Trophoblast cell (in vitro differentiated cells and primary cell): ENCODE measurements at regions not wholly inside any gene's neighbourhood (a gene's known extent, or its start where the extent isn't known, plus 50 kb on each side); places are given as distances from the start of the nearest gene placed in this dataset.

ENCODE experiments used
- DNase-seq, 2 donors: peaks; one replicate each; pipeline ENCODE4 v3.0.0-alpha.2; 2016
- H2AFZ ChIP-seq: 2 replicates; pipeline ENCODE4 v1.6.1; 2013; ENCODE audit warnings: low read length, moderate library complexity, mild to moderate bottlenecking; ENCODE audit not compliant: insufficient read depth, poor library complexity
- H2AK5ac ChIP-seq: 2 replicates; pipeline ENCODE4 v1.6.1; 2013; ENCODE audit warnings: mild to moderate bottlenecking, low read length
- H2BK120ac ChIP-seq: 2 replicates; pipeline ENCODE4 v1.6.1; 2013; ENCODE audit warnings: low read length, mild to moderate bottlenecking, moderate library complexity; ENCODE audit not compliant: insufficient read depth, poor library complexity
- H2BK12ac ChIP-seq: 2 replicates; pipeline ENCODE4 v1.6.1; 2013; ENCODE audit warnings: mild to moderate bottlenecking, low read length, moderate library complexity
- H2BK5ac ChIP-seq: 2 replicates; pipeline ENCODE4 v1.6.1; 2013; ENCODE audit warnings: low read length, low read depth, moderate library complexity, mild to moderate bottlenecking; ENCODE audit not compliant: poor library complexity
- H3K14ac ChIP-seq: 2 replicates; pipeline ENCODE4 v1.6.1; 2013; ENCODE audit warnings: mild to moderate bottlenecking, low read length
- H3K18ac ChIP-seq: 2 replicates; pipeline ENCODE4 v1.6.1; 2013; ENCODE audit warnings: mild to moderate bottlenecking, low read length
- H3K23ac ChIP-seq: 2 replicates; pipeline ENCODE4 v1.6.1; 2013; ENCODE audit warnings: low read length
- H3K27ac ChIP-seq: 2 replicates; pipeline ENCODE4 v1.5.1; 2013; ENCODE audit warnings: low read depth, mild to moderate bottlenecking, inconsistent platforms, low read length, moderate library complexity
- H3K27me3 ChIP-seq: 2 replicates; pipeline ENCODE4 v1.6.1; 2013; ENCODE audit warnings: inconsistent platforms, mild to moderate bottlenecking, low read length, moderate library complexity; ENCODE audit not compliant: insufficient read depth
- H3K36me3 ChIP-seq, 2 experiments: 1 replicate in 1 of 2; 2 replicates in 1 of 2; pipeline ENCODE4 v1.6.1; 2013; ENCODE audit warnings: low read length in 2 of 2, mild to moderate bottlenecking in 2 of 2, moderate library complexity in 1 of 2; ENCODE audit not compliant: insufficient read depth in 2 of 2, control insufficient read depth in 1 of 2
- H3K4ac ChIP-seq: 2 replicates; pipeline ENCODE4 v1.6.1; 2013; ENCODE audit warnings: low read depth, mild to moderate bottlenecking, low read length, moderate library complexity
- H3K4me1 ChIP-seq, 2 experiments: 1 replicate in 1 of 2; 2 replicates in 1 of 2; pipeline ENCODE4 v1.6.1; 2013; ENCODE audit warnings: low read length in 2 of 2, mild to moderate bottlenecking in 2 of 2, moderate library complexity in 1 of 2; ENCODE audit not compliant: insufficient read depth in 2 of 2, control insufficient read depth in 1 of 2
- H3K4me2 ChIP-seq: 2 replicates; pipeline ENCODE4 v1.6.1; 2013; ENCODE audit warnings: inconsistent platforms, mild to moderate bottlenecking, low read length, moderate library complexity
- H3K4me3 ChIP-seq: 2 replicates; pipeline ENCODE4 v1.5.1; 2013; ENCODE audit warnings: mild to moderate bottlenecking, low read depth, low read length, inconsistent platforms
- H3K79me1 ChIP-seq: one replicate; pipeline ENCODE4 v1.6.1; 2013; ENCODE audit warnings: low read length
- H3K79me2 ChIP-seq: 2 replicates; pipeline ENCODE4 v1.6.1; 2013; ENCODE audit warnings: low read length, mild to moderate bottlenecking; ENCODE audit not compliant: control insufficient read depth, insufficient read depth, poor library complexity
- H3K9ac ChIP-seq: 2 replicates; pipeline ENCODE4 v1.6.1; 2013; ENCODE audit warnings: mild to moderate bottlenecking, low read length
- H3K9me3 ChIP-seq: 2 replicates; pipeline ENCODE4 v1.6.1; 2013; ENCODE audit warnings: low read depth, mild to moderate bottlenecking, control low read depth, inconsistent platforms, low read length; ENCODE audit not compliant: insufficient read depth
- H4K12ac ChIP-seq: 2 replicates; pipeline ENCODE4 v1.6.1; 2013; ENCODE audit warnings: low read depth, mild to moderate bottlenecking, low read length, moderate library complexity
- H4K8ac ChIP-seq: 2 replicates; pipeline ENCODE4 v1.6.1; 2013; ENCODE audit warnings: low read depth, mild to moderate bottlenecking, low read length, moderate library complexity
- H4K91ac ChIP-seq: one replicate; pipeline ENCODE4 v1.6.1; 2013; ENCODE audit warnings: low read depth, mild to moderate bottlenecking, low read length, moderate library complexity
- WGBS: extraction: QIAGEN DNeasy Blood & Tissue Kit; methylation state at CpG from one replicate; pipeline ENCODE4 v1.1.7; 2013; ENCODE audit warnings: missing lambda C conversion rate; ENCODE audit not compliant: insufficient read length, insufficient coverage; ENCODE audit errors: extremely low coverage; 5-methylcytosine and 5-hydroxymethylcytosine counted together

DNA sequence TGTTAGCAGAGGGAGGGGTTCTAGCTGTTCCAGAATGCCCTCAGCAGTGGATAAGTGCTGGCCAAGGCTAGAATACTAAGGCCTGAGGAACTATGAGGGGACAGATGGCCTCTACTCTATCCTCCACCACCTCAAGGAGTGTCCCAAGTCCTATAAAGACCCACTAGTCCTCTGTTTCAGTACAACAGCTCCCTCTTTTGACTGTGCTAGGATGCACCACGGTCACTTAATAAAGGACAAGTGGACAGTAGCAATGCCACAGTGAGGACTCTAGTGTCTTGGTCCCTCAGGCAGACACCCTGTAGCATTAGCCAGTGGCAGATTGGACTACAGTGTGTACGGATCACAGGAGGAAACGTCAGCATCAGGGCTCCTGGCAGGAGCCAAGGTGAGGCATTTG, 171.8 kb upstream of the PROK2 start:
- no peaks in the 10 kb centered on the region for H3K27me3 ChIP-seq
- H3K79me1 ChIP-seq: no peaks in the 10 kb centered on the region
- H2AK5ac ChIP-seq: no peak overlapping the region
- no peak overlapping the region for H3K4me2 ChIP-seq
- no peaks in the 10 kb centered on the region for H3K79me2 ChIP-seq
- no peak overlapping the region for H3K9ac ChIP-seq
- peak in 1 of 2 donors; percentile 4 for DNase-seq
- no CpG with 5 or more reads among the region's 3 CpGs for WGBS
- H3K4me1 ChIP-seq: peaks cover 0 to 4% of the 10 kb centered on the region in 2 experiments
- H4K8ac ChIP-seq: no peak overlapping the region
- H3K4me3 ChIP-seq: no peak overlapping the region
- no peak overlapping the region for H2BK120ac ChIP-seq
- H3K9me3 ChIP-seq: no peaks in the 10 kb centered on the region
- no peak overlapping the region for H3K27ac ChIP-seq
- no peak overlapping the region for H3K14ac ChIP-seq
- H4K12ac ChIP-seq: no peak overlapping the region
- H2BK12ac ChIP-seq: no peak overlapping the region
- H3K18ac ChIP-seq: no peak overlapping the region
- no peak overlapping the region for H3K23ac ChIP-seq
- no peak overlapping the region for H2BK5ac ChIP-seq
- H3K4ac ChIP-seq: no peak overlapping the region
- no peak overlapping the region for H2AFZ ChIP-seq
- no peak overlapping the region for H4K91ac ChIP-seq
- H3K36me3 ChIP-seq: no peaks in the 10 kb centered on the region

DNA sequence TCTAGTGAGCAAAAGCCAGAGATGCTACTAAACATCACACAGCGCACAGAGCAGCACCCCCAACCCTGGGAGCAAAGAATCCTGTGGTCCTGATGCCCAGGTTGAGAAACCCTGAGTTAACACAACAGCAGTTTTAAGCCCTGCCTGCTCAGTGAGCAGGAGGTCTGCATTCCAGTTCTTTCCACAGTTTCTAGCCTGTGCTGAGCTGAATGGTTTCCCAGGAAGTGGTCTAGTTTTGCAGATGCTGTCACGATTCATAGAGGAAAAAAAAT, 171.1 kb upstream of the PROK2 start:
- Histone ChIP-seq H3K9ac (no peak overlapping the region), H3K18ac (no peak overlapping the region), H3K79me2 (no peaks in the 10 kb centered on the region), H3K9me3 (no peaks in the 10 kb centered on the region), H3K23ac (no peak overlapping the region), H3K4ac (no peak overlapping the region), H3K27me3 (no peaks in the 10 kb centered on the region), H4K91ac (no peak overlapping the region), H3K36me3 (no peaks in the 10 kb centered on the region), H2BK120ac (no peak overlapping the region), H2BK5ac (no peak overlapping the region), H2AK5ac (no peak overlapping the region), H3K4me1 (peaks cover 0 to 4% of the 10 kb centered on the region in 2 experiments), H3K14ac (no peak overlapping the region), H3K4me3 (no peak overlapping the region), H2AFZ (no peak overlapping the region), H4K12ac (no peak overlapping the region), H3K4me2 (no peak overlapping the region), H4K8ac (no peak overlapping the region), H3K79me1 (no peaks in the 10 kb centered on the region), H3K27ac (no peak overlapping the region), H2BK12ac (no peak overlapping the region)
- DNase-seq: no peak
- WGBS: no CpG with 5 or more reads among the region's 2 CpGs

DNA sequence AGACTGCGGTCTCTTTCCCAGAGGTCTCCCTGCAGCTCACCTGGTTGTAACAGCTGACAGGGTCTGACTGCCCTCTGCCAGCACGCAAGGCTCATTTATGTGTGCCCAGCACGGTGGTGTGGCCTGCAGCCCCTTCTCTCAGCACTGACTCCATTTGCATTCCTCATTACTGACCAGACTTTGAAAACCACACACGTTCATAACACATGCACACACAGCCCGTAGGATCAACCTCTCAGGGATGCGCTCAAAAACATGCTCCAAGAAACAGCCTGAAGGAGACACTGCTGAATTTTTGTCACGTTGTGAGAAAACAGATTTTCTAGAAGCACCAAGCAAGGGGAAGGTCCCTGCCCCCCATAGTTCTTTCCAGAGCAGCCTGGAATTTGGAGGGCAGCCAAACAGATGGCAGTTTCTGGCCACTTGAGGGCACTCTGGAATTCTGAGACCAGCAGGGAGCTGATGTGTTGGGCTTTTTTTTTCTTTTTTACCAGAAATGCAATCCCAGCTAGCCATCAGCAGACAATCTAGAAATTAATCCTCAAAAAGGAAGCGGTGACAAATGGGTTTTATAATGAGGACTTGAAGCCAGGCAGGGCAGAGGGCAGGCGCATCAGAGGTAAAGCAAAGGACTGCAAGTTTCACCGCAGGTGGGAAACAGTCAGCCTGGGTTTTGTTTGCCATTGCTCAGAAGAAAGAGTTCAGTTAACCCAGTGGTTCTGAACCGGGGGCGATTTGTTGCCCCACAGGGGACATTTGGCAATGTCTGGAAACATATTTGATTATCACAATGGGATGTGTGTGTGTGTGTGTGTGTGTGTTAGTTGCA, 170.5 kb upstream of the PROK2 start:
- DNase-seq: peak; percentile 26 to 54
- Histone ChIP-seq H3K4me1 (peaks cover 0 to 4% of the 10 kb centered on the region in 2 experiments), H2AK5ac (no peak overlapping the region), H2BK12ac (no peak overlapping the region), H3K9ac (no peak overlapping the region), H3K23ac (no peak overlapping the region), H3K9me3 (no peaks in the 10 kb centered on the region), H4K8ac (no peak overlapping the region), H3K27ac (no peak overlapping the region), H2BK120ac (no peak overlapping the region), H3K4me3 (no peak overlapping the region), H3K18ac (no peak overlapping the region), H3K79me2 (no peaks in the 10 kb centered on the region), H2BK5ac (no peak overlapping the region), H2AFZ (no peak overlapping the region), H4K91ac (no peak overlapping the region), H3K4ac (no peak overlapping the region), H3K36me3 (no peaks in the 10 kb centered on the region), H3K27me3 (no peaks in the 10 kb centered on the region), H3K14ac (no peak overlapping the region), H4K12ac (no peak overlapping the region), H3K4me2 (no peak overlapping the region), H3K79me1 (no peaks in the 10 kb centered on the region)
- no CpG with 5 or more reads among the region's 12 CpGs for whole genome bisulfite sequencing

DNA sequence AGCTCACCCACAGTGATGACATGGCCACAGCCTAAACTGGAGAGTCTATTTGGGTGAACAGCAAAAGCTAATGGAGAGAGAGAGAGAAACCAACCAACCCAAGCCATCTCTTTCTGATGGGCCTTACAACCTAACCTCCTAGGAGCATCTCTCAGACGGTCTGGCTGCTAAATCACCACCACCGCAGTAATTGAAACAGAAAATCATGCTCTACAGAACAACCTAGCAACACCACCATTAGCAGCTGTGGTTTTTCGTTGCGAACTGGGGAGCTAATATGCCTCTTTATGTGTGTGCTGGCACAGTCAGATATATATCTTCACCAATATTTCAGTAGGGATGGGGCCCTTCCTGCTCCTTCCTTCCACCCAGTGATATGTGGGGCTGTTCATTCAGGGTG, 166.9 kb upstream of the PROK2 start:
- Histone ChIP-seq H2BK120ac (no peak overlapping the region), H3K27me3 (no peaks in the 10 kb centered on the region), H3K36me3 (no peaks in the 10 kb centered on the region), H3K9me3 (peaks cover 1% of the 10 kb centered on the region), H2BK12ac (no peak overlapping the region), H3K23ac (no peak overlapping the region), H3K79me1 (no peaks in the 10 kb centered on the region), H3K18ac (no peak overlapping the region), H3K14ac (no peak overlapping the region), H3K4me1 (peaks cover 0 to 4% of the 10 kb centered on the region in 2 experiments), H2AFZ (no peak overlapping the region), H3K27ac (no peak overlapping the region), H3K79me2 (no peaks in the 10 kb centered on the region), H4K91ac (no peak overlapping the region), H3K4me2 (no peak overlapping the region), H2AK5ac (no peak overlapping the region), H3K4ac (no peak overlapping the region), H2BK5ac (no peak overlapping the region), H4K8ac (no peak overlapping the region), H3K9ac (no peak overlapping the region), H4K12ac (no peak overlapping the region), H3K4me3 (no peak overlapping the region)
- no CpG with 5 or more reads among the region's 4 CpGs for WGBS
- DNase-seq: no peak
